ENCODE measurements at regions not wholly inside any gene's neighbourhood (a gene's known extent, or its start where the extent isn't known, plus 50 kb on each side); places are given as distances from the start of the nearest gene placed in this dataset.

DNA sequence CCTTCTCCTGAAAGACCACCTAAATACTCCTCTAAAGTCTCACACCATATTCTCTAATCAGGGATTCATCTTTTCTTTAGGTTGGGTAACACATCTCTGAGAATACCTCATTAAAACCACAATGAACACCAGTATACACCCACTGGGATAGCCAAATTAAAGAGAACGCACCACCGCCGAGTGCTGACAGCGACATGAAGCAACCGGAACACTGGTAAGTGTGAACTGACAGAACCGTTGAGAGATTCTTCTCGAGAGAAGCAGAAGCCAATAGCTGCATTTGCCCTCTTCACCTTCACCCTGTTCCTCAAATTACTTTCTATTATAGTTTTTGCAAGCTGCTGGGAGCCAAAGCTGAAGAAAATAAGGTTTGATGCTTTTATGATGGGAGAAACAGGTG is 318.5 kb downstream of the FBXO15 start:
- TF ChIP-seq, protein P1, sequence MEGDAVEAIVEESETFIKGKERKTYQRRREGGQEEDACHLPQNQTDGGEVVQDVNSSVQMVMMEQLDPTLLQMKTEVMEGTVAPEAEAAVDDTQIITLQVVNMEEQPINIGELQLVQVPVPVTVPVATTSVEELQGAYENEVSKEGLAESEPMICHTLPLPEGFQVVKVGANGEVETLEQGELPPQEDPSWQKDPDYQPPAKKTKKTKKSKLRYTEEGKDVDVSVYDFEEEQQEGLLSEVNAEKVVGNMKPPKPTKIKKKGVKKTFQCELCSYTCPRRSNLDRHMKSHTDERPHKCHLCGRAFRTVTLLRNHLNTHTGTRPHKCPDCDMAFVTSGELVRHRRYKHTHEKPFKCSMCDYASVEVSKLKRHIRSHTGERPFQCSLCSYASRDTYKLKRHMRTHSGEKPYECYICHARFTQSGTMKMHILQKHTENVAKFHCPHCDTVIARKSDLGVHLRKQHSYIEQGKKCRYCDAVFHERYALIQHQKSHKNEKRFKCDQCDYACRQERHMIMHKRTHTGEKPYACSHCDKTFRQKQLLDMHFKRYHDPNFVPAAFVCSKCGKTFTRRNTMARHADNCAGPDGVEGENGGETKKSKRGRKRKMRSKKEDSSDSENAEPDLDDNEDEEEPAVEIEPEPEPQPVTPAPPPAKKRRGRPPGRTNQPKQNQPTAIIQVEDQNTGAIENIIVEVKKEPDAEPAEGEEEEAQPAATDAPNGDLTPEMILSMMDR (IDR thresholded peaks at IDR 0.05) = no peak
- TF ChIP-seq POLR2A (IDR thresholded peaks at IDR 0.05) = no peak

Measured in thyroid gland (tissue), 4 donors.